IMR-90 (cell line): ENCODE measurements at regions not wholly inside any gene's neighbourhood (a gene's known extent, or its start where the extent isn't known, plus 50 kb on each side); places are given as distances from the start of the nearest gene placed in this dataset.
A peak's percentile ranks its signal among the peaks of the same experiment; 100 is the strongest.

Experiments used
- ATAC-seq: fragments of 200-7000 bp; cut with Tn5 transposase; 2 replicates; pipeline ENCODE4 v1.9.1; 2020; ENCODE audit warnings: low read depth, mild to moderate bottlenecking, moderate library complexity
- BruUV-seq: library from RNA; stranded (reverse); fragments of 400-500 nt; replicated peaks from 2 replicates; lab custom pipeline; 2021; lab: Mats Ljungman, UMichigan
- CTCF ChIA-PET: fragments of 300-600 bp; formaldehyde crosslinking; extraction: SDS; loops from one replicate; lab custom pipeline; 2021; ENCODE audit warnings: antibody characterized with exemption; lab: Yijun Ruan, JAX
- POLR2A ChIA-PET: fragments of 300-600 bp; sonication (Branson Sonifier 250); formaldehyde crosslinking; loops from one replicate; lab custom pipeline; 2022; ENCODE audit warnings: antibody characterized with exemption; ENCODE audit not compliant: unreplicated experiment; lab: Charles Lee
- DNase-seq: peaks from one replicate; pipeline ENCODE4 v3.0.0; 2013
- H2AFZ ChIP-seq: replicated peaks from 2 replicates; pipeline ENCODE3; 2013; ENCODE audit warnings: low read length, mild to moderate bottlenecking; ENCODE audit not compliant: poor library complexity
- H2AK5ac ChIP-seq: 2 replicates; pipeline ENCODE4 v1.6.1; 2013; ENCODE audit warnings: low read depth, low read length, inconsistent platforms
- H2AK9ac ChIP-seq: replicated peaks from 2 replicates; pipeline ENCODE3; 2013; ENCODE audit warnings: mild to moderate bottlenecking, low read depth, low read length, moderate library complexity; ENCODE audit not compliant: poor library complexity
- H2BK120ac ChIP-seq: 2 replicates; pipeline ENCODE4 v1.6.1; 2013; ENCODE audit warnings: low read depth, low read length, inconsistent platforms
- H2BK15ac ChIP-seq: 3 replicates; pipeline ENCODE4 v1.6.1; 2013; ENCODE audit warnings: low read depth, low read length, inconsistent platforms
- H2BK20ac ChIP-seq: 2 replicates; pipeline ENCODE4 v1.6.1; 2013; ENCODE audit warnings: low read depth, mild to moderate bottlenecking, inconsistent platforms, low read length, moderate library complexity
- H2BK5ac ChIP-seq: 2 replicates; pipeline ENCODE4 v1.6.1; 2013; ENCODE audit warnings: mild to moderate bottlenecking, low read depth, low read length, inconsistent platforms; ENCODE audit not compliant: poor library complexity, severe bottlenecking
- H3K14ac ChIP-seq: replicated peaks from 2 replicates; pipeline ENCODE4 v1.6.1; 2013; ENCODE audit warnings: low read depth, low read length, inconsistent platforms
- H3K18ac ChIP-seq: 2 replicates; pipeline ENCODE4 v1.6.1; 2013; ENCODE audit warnings: low read depth, low read length, control low read depth
- H3K23ac ChIP-seq: 2 replicates; pipeline ENCODE4 v1.6.1; 2013; ENCODE audit warnings: low read depth, low read length, inconsistent platforms
- H3K27ac ChIP-seq: 2 replicates; pipeline ENCODE4 v1.5.1; 2013; ENCODE audit warnings: mild to moderate bottlenecking, control low read depth, low read length; ENCODE audit not compliant: insufficient read depth
- H3K27me3 ChIP-seq: 2 replicates; pipeline ENCODE4 v1.6.1; 2013; ENCODE audit warnings: low read length; ENCODE audit not compliant: control insufficient read depth, insufficient read depth
- H3K36me3 ChIP-seq: 2 replicates; pipeline ENCODE4 v1.6.1; 2013; ENCODE audit warnings: low read length, mixed read lengths; ENCODE audit not compliant: control insufficient read depth, insufficient read depth
- H3K4ac ChIP-seq: 2 replicates; pipeline ENCODE4 v1.6.1; 2013; ENCODE audit warnings: low read depth, low read length, inconsistent platforms
- H3K4me1 ChIP-seq: 2 replicates; pipeline ENCODE4 v1.6.1; 2013; ENCODE audit warnings: low read length, mixed read lengths; ENCODE audit not compliant: control insufficient read depth, insufficient read depth
- H3K4me2 ChIP-seq: 2 replicates; pipeline ENCODE4 v1.6.1; 2013; ENCODE audit warnings: low read depth, mild to moderate bottlenecking, control low read depth, low read length, moderate library complexity
- H3K4me3 ChIP-seq: 2 replicates; pipeline ENCODE4 v1.5.1; 2013; ENCODE audit warnings: low read depth, mild to moderate bottlenecking, control low read depth, low read length, moderate library complexity; ENCODE audit not compliant: insufficient read depth
- H3K56ac ChIP-seq: 2 replicates; pipeline ENCODE4 v1.6.1; 2013; ENCODE audit warnings: low read length, inconsistent platforms; ENCODE audit not compliant: insufficient read depth; ENCODE audit errors: extremely low read depth
- H3K79me1 ChIP-seq, 2 experiments: 2 replicates each; pipeline ENCODE4 v1.6.1; 2013; ENCODE audit warnings: low read length in 2 of 2, inconsistent platforms in 1 of 2, low read depth in 1 of 2
- H3K9ac ChIP-seq: 2 replicates; pipeline ENCODE4 v1.6.1; 2013; ENCODE audit warnings: low read depth, low read length, control low read depth
- H3K9me1 ChIP-seq: 2 replicates; pipeline ENCODE4 v1.6.1; 2013; ENCODE audit warnings: low read length, inconsistent platforms; ENCODE audit not compliant: insufficient read depth
- H3K9me3 ChIP-seq: 2 replicates; pipeline ENCODE4 v1.6.1; 2013; ENCODE audit warnings: low read length; ENCODE audit not compliant: control insufficient read depth, insufficient read depth
- H4K20me1 ChIP-seq: 2 replicates; pipeline ENCODE4 v1.6.1; 2013; ENCODE audit warnings: low read length, inconsistent platforms; ENCODE audit not compliant: insufficient read depth
- H4K5ac ChIP-seq: 2 replicates; pipeline ENCODE4 v1.6.1; 2013; ENCODE audit warnings: mild to moderate bottlenecking, low read depth, low read length, control low read depth
- H4K8ac ChIP-seq, 2 experiments: 2 replicates each; pipeline ENCODE4 v1.6.1; 2013; ENCODE audit warnings: low read depth in 2 of 2, low read length in 2 of 2, control low read depth in 1 of 2, inconsistent platforms in 1 of 2
- H4K91ac ChIP-seq: 2 replicates; pipeline ENCODE4 v1.6.1; 2013; ENCODE audit warnings: low read depth, low read length, inconsistent platforms; ENCODE audit not compliant: insufficient read depth
- CEBPB ChIP-seq: IDR thresholded peaks from 2 replicates; pipeline ENCODE4 v1.6.1; 2012; ENCODE audit warnings: low read depth, low read length, improper control_type of control experiment
- NFE2L2 ChIP-seq: fragments of 150-350 bp; IDR thresholded peaks from 2 replicates; pipeline ENCODE4 v1.6.1; 2016; ENCODE audit warnings: low read depth, mild to moderate bottlenecking, low read length
- WGBS, 2 experiments: methylation state at CpG; one replicate each; pipeline versions ENCODE4 v1.1.5 to v1.1.7; 2013; ENCODE audit warnings: missing lambda C conversion rate in 2 of 2; ENCODE audit not compliant: insufficient read length in 1 of 2; ENCODE audit errors: extremely low coverage in 2 of 2; 5-methylcytosine and 5-hydroxymethylcytosine counted together
- dilution Hi-C: fragments of 300-500 bp; cut with HindIII; formaldehyde crosslinking; loops from one replicate; pipeline ENCODE4 v1.14.3; 2018; ENCODE audit warnings: low sequenced_read_pairs; ENCODE audit not compliant: unreplicated experiment
- in situ Hi-C: fragments of 300-500 bp; cut with MboI; formaldehyde crosslinking; loops from 3 replicates; pipeline ENCODE4 v1.14.3; 2019; ENCODE audit warnings: low sequenced_read_pairs, inconsistent platforms, mixed read lengths
- intact Hi-C: fragments of 100-400 bp; cut with micrococcal nuclease; formaldehyde crosslinking; loops from 2 replicates; pipeline ENCODE4 v1.10.0; 2022

- no peak overlapping the region for H4K91ac ChIP-seq
- H3K36me3 ChIP-seq, result no peaks in the 10 kb centered on the region
- H3K9me3 ChIP-seq, result peaks cover 2% of the 10 kb centered on the region; the same call in 1 of the 2 replicates
- intact Hi-C loops (no loop called here), dilution Hi-C loops (no loop called here), in situ Hi-C loops (no loop called here)
- H3K4me2 ChIP-seq, result no peak overlapping the region
- no peak overlapping the region for H3K4me3 ChIP-seq
- no peak overlapping the region for H3K9ac ChIP-seq
- no peaks in the 10 kb centered on the region for H4K20me1 ChIP-seq
- no peak overlapping the region for H2AFZ ChIP-seq
- H3K23ac ChIP-seq, result no peak overlapping the region
- no peak overlapping the region for H2BK120ac ChIP-seq
- DNase-seq, result no peak
- H2BK5ac ChIP-seq, result no peak overlapping the region
- H3K79me1 ChIP-seq, result no peaks in the 10 kb centered on the region
- ATAC-seq, result no peak
- CTCF ChIA-PET, result no interaction called here
- no peak overlapping the region; the same call in 2 of the 3 replicates for H2BK15ac ChIP-seq
- H3K56ac ChIP-seq, result no peak overlapping the region
- H3K27me3 ChIP-seq, result no peaks in the 10 kb centered on the region
- no peak overlapping the region for H3K4ac ChIP-seq
- no TSS peak for BruUV-seq
- H2AK9ac ChIP-seq, result no peak overlapping the region
- no peak overlapping the region for H4K5ac ChIP-seq
- peak; percentile 77 for TF ChIP-seq NFE2L2
- no peak for TF ChIP-seq CEBPB
- POLR2A ChIA-PET, result no interaction called here
- peak overlapping the region; percentile 14; the same call in 1 of the 2 replicates for H2BK20ac ChIP-seq
- H3K27ac ChIP-seq, result no peak overlapping the region
- H4K8ac ChIP-seq, result no peak overlapping the region
- H3K18ac ChIP-seq, result no peak overlapping the region
- WGBS, 2 experiments, result 100% methylated on average over 3 of the region's 6 CpGs; no CpG with 5 or more reads in 1 of the 2 experiments
- H3K9me1 ChIP-seq, result no peaks in the 10 kb centered on the region
- peaks cover 5% of the 10 kb centered on the region for H3K4me1 ChIP-seq
- H2AK5ac ChIP-seq, result peak overlapping the region; percentile 40; the same call in 1 of the 2 replicates
- no peak overlapping the region for H3K14ac ChIP-seq
Observed at GRCh38 chr21:35107520-35107919, 58.4 kb upstream of the RUNX1 start.
